Liver (tissue), 8 donors: ENCODE measurements at regions not wholly inside any gene's neighbourhood (a gene's known extent, or its start where the extent isn't known, plus 50 kb on each side); places are given as distances from the start of the nearest gene placed in this dataset.

Experiments used
- DNase-seq: peaks from one replicate; pipeline ENCODE4 v3.0.0-alpha.2; 2017; ENCODE audit warnings: low spot score
- H3K27ac ChIP-seq, 2 donors: one replicate each; pipeline ENCODE4 v1.7.0; 2013; ENCODE audit warnings: inconsistent platforms in 2 of 2, low read length in 2 of 2, control low read depth in 1 of 2, low read depth in 1 of 2, mild to moderate bottlenecking in 1 of 2
- H3K27me3 ChIP-seq, 4 donors: one replicate each; pipeline versions ENCODE4 v1.6.1 to v1.7.0; 2013; ENCODE audit warnings: low read length in 3 of 4, inconsistent platforms in 1 of 4, mild to moderate bottlenecking in 1 of 4, moderate library complexity in 1 of 4; ENCODE audit not compliant: control insufficient read depth in 4 of 4, insufficient read depth in 4 of 4
- H3K36me3 ChIP-seq, 4 donors: one replicate each; pipeline versions ENCODE4 v1.6.1 to v1.7.0; 2013; ENCODE audit warnings: low read length in 3 of 4, mild to moderate bottlenecking in 3 of 4, low read depth in 1 of 4, moderate library complexity in 1 of 4; ENCODE audit not compliant: control insufficient read depth in 4 of 4, insufficient read depth in 3 of 4
- H3K4me1 ChIP-seq, 4 donors: one replicate each; pipeline versions ENCODE4 v1.6.1 to v1.7.0; 2013; ENCODE audit warnings: low read length in 3 of 4, mild to moderate bottlenecking in 3 of 4, moderate library complexity in 1 of 4; ENCODE audit not compliant: control insufficient read depth in 4 of 4, insufficient read depth in 4 of 4
- H3K4me3 ChIP-seq, 3 donors: one replicate each; pipeline versions ENCODE4 v1.6.1 to v1.7.0; 2013; ENCODE audit warnings: low read length in 3 of 3, control low read depth in 1 of 3, low read depth in 1 of 3, mild to moderate bottlenecking in 1 of 3
- H3K9ac ChIP-seq, 2 donors: one replicate each; pipeline ENCODE4 v1.7.0; 2013; ENCODE audit warnings: low read length in 2 of 2, mild to moderate bottlenecking in 2 of 2, moderate library complexity in 2 of 2, control low read depth in 1 of 2, low read depth in 1 of 2
- H3K9me3 ChIP-seq, 4 donors: one replicate each; pipeline versions ENCODE4 v1.6.1 to v1.7.0; 2013; ENCODE audit warnings: low read length in 3 of 4; ENCODE audit not compliant: control insufficient read depth in 4 of 4
- ATF3 ChIP-seq: IDR thresholded peaks from 2 replicates; pipeline ENCODE4 v1.6.1; 2016; ENCODE audit warnings: antibody characterized with exemption
- EGR1 ChIP-seq, 2 donors: IDR thresholded peaks; 2 replicates each; pipeline ENCODE4 v1.6.1; 2016 to 2018; ENCODE audit warnings: antibody characterized with exemption in 2 of 2, low read depth in 2 of 2
- FOXA1 ChIP-seq: IDR thresholded peaks from 2 replicates; pipeline ENCODE4 v1.6.1; 2016; ENCODE audit warnings: antibody characterized with exemption
- FOXA2 ChIP-seq: IDR thresholded peaks from 2 replicates; pipeline ENCODE4 v1.6.1; 2016; ENCODE audit warnings: antibody characterized with exemption
- GABPA ChIP-seq, 2 donors: IDR thresholded peaks in 1 of 2; conservative IDR thresholded peaks in 1 of 2; 2 replicates each; pipeline ENCODE4 v1.6.1; 2016; ENCODE audit warnings: antibody characterized with exemption in 2 of 2, mild to moderate bottlenecking in 1 of 2, moderate library complexity in 1 of 2
- HNF4A ChIP-seq, 2 donors: conservative IDR thresholded peaks; 2 replicates each; pipeline ENCODE4 v1.6.1; 2016; ENCODE audit warnings: antibody characterized with exemption in 2 of 2, mild to moderate bottlenecking in 2 of 2
- HNF4G ChIP-seq: IDR thresholded peaks from 2 replicates; pipeline ENCODE4 v1.6.1; 2016; ENCODE audit warnings: antibody characterized with exemption
- JUND ChIP-seq, 2 donors: IDR thresholded peaks; 2 replicates each; pipeline ENCODE4 v1.6.1; 2016; ENCODE audit warnings: antibody characterized with exemption in 2 of 2
- MAX ChIP-seq: IDR thresholded peaks from 2 replicates; pipeline ENCODE4 v1.6.1; 2016; ENCODE audit warnings: antibody characterized with exemption
- NR2F2 ChIP-seq: IDR thresholded peaks from 2 replicates; pipeline ENCODE4 v1.6.1; 2016; ENCODE audit warnings: antibody characterized with exemption
- RAD21 ChIP-seq, 2 donors: IDR thresholded peaks; 2 replicates each; pipeline ENCODE4 v1.6.1; 2016; ENCODE audit warnings: antibody characterized with exemption in 2 of 2, mild to moderate bottlenecking in 2 of 2
- SP1 ChIP-seq: IDR thresholded peaks from 2 replicates; pipeline ENCODE4 v1.6.1; 2018; ENCODE audit warnings: antibody characterized with exemption, mild to moderate bottlenecking
- TAF1 ChIP-seq: conservative IDR thresholded peaks from 2 replicates; pipeline ENCODE4 v1.6.1; 2016; ENCODE audit warnings: antibody characterized with exemption, mild to moderate bottlenecking
- YY1 ChIP-seq: IDR thresholded peaks from 2 replicates; pipeline ENCODE4 v1.6.1; 2016; ENCODE audit warnings: antibody characterized with exemption, mild to moderate bottlenecking
- WGBS: extraction: QIAGEN DNeasy Blood & Tissue Kit; methylation state at CpG from one replicate; pipeline ENCODE4 v1.1.7; 2013; 5-methylcytosine and 5-hydroxymethylcytosine counted together
- TF ChIP-seq, protein P1 (sequence below): fragments of 150-350 bp; IDR thresholded peaks from 2 replicates; pipeline ENCODE4 v1.5.1; 2017; ENCODE audit warnings: improper control_type of control experiment, low read depth, low read length; ENCODE audit not compliant: missing input control
- TF ChIP-seq, protein P2 (sequence below): IDR thresholded peaks from 2 replicates; pipeline ENCODE4 v1.6.1; 2016; ENCODE audit warnings: antibody characterized with exemption
- donor health status: healthy.
- donor health status: healthy.
- donor health status: healthy.
- donor health status: healthy.
- donor health status: healthy.

GRCh38 chr4:37745946-37746345, 59.8 kb upstream of the RELL1 start:
- no peak for DNase-seq
- TF ChIP-seq, protein P1, sequence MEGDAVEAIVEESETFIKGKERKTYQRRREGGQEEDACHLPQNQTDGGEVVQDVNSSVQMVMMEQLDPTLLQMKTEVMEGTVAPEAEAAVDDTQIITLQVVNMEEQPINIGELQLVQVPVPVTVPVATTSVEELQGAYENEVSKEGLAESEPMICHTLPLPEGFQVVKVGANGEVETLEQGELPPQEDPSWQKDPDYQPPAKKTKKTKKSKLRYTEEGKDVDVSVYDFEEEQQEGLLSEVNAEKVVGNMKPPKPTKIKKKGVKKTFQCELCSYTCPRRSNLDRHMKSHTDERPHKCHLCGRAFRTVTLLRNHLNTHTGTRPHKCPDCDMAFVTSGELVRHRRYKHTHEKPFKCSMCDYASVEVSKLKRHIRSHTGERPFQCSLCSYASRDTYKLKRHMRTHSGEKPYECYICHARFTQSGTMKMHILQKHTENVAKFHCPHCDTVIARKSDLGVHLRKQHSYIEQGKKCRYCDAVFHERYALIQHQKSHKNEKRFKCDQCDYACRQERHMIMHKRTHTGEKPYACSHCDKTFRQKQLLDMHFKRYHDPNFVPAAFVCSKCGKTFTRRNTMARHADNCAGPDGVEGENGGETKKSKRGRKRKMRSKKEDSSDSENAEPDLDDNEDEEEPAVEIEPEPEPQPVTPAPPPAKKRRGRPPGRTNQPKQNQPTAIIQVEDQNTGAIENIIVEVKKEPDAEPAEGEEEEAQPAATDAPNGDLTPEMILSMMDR = no peak
- no peak for TF ChIP-seq ATF3
- Histone ChIP-seq H3K9ac (no peak overlapping the region), H3K4me1 (no peaks in the 10 kb centered on the region), H3K36me3 (no peaks in the 10 kb centered on the region), H3K27ac (no peak overlapping the region), H3K9me3 (no peaks in the 10 kb centered on the region), H3K4me3 (no peak overlapping the region), H3K27me3 (no peaks in the 10 kb centered on the region)

- H3K9ac ChIP-seq = no peak overlapping the region
- no peaks in the 10 kb centered on the region for H3K4me1 ChIP-seq
- H3K4me3 ChIP-seq = no peak overlapping the region
- TF ChIP-seq, protein P2, sequence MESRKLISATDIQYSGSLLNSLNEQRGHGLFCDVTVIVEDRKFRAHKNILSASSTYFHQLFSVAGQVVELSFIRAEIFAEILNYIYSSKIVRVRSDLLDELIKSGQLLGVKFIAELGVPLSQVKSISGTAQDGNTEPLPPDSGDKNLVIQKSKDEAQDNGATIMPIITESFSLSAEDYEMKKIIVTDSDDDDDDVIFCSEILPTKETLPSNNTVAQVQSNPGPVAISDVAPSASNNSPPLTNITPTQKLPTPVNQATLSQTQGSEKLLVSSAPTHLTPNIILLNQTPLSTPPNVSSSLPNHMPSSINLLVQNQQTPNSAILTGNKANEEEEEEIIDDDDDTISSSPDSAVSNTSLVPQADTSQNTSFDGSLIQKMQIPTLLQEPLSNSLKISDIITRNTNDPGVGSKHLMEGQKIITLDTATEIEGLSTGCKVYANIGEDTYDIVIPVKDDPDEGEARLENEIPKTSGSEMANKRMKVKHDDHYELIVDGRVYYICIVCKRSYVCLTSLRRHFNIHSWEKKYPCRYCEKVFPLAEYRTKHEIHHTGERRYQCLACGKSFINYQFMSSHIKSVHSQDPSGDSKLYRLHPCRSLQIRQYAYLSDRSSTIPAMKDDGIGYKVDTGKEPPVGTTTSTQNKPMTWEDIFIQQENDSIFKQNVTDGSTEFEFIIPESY = no peak
- TF ChIP-seq FOXA1 (no peak), ATF3 (no peak), MAX (no peak)
- no peaks in the 10 kb centered on the region for H3K27me3 ChIP-seq
- H3K36me3 ChIP-seq = no peaks in the 10 kb centered on the region
- no peak overlapping the region for H3K27ac ChIP-seq
- no peaks in the 10 kb centered on the region for H3K9me3 ChIP-seq
- 92% methylated on average over 1 of the region's 1 CpG for WGBS
- DNase-seq = no peak
Measured at GRCh38 chr4:37742149-37742548, 56.0 kb upstream of the RELL1 start.

DNA sequence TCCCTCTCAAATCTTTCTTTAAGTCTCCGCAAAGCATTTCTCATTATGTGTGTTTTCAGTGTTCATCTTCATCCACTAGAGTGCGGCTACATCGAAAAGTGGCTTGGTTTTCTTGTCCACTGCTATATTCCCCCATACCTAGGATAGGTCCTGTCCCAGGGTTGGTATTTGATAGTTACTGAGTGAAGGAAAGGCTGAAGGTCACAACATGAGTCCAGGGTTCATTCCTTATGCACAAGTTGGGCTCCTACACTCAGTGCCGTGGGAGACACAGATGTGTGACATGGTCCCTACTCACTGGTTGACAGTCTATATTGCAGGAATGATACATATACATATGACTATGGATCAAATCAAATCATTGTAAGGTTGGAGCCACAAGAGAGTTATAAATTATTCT, 55.4 kb upstream of the RELL1 start:
- WGBS = 96% methylated on average over 4 of the region's 4 CpGs
- Histone ChIP-seq H3K4me1 (no peaks in the 10 kb centered on the region), H3K27me3 (no peaks in the 10 kb centered on the region), H3K36me3 (no peaks in the 10 kb centered on the region), H3K9ac (no peak overlapping the region), H3K9me3 (no peaks in the 10 kb centered on the region), H3K4me3 (no peak overlapping the region), H3K27ac (no peak overlapping the region)
- no peak for DNase-seq
- no peak for TF ChIP-seq HNF4G
- TF ChIP-seq FOXA2 = no peak
- TF ChIP-seq TAF1 = no peak
- TF ChIP-seq, protein P1 = no peak
- TF ChIP-seq, protein P2 = no peak
- no peak for TF ChIP-seq FOXA1
- no peak for TF ChIP-seq RAD21 (IDR thresholded peaks at IDR 0.05)
- no peak for TF ChIP-seq SP1
- TF ChIP-seq ATF3 = no peak
- no peak for TF ChIP-seq JUND (IDR thresholded peaks at IDR 0.05)
- TF ChIP-seq HNF4A (conservative IDR thresholded peaks at IDR 0.05) = no peak
- no peak for TF ChIP-seq GABPA (IDR thresholded peaks at IDR 0.05 in 1 of 2, conservative IDR thresholded peaks at IDR 0.05 in 1 of 2)
- TF ChIP-seq YY1 = no peak
- TF ChIP-seq NR2F2 = no peak
- TF ChIP-seq EGR1 (IDR thresholded peaks at IDR 0.05; ENCODE audit: low read depth in 2 of 2) = no peak
- no peak for TF ChIP-seq MAX
